D341Med (cell line): ENCODE measurements at regions not wholly inside any gene's neighbourhood (a gene's known extent, or its start where the extent isn't known, plus 50 kb on each side); places are given as distances from the start of the nearest gene placed in this dataset.

Experiments
- DNase-seq: peaks from one replicate; pipeline ENCODE4 v3.0.0; 2012; ENCODE audit warnings: low spot score

DNA sequence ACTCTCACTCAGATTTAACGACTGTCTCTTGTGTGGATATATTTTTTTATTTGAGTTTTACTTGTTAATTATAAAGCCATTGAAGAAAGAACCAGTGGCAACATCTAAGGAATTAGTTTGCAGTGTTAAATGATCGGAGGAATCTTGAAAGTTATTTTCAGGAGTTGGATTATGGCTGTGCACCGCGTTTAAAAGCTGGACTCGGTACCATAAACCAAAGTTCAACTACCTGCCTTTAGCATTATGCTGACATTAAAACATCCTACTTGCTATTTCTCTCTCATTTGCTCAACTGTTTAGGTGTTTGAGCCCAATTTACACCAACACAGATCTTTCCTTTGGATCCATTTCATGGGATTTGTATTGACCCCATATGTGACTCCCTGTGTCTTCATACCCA lies 289.4 kb upstream of the SASH1 start:
- DNase-seq: no peak

DNA sequence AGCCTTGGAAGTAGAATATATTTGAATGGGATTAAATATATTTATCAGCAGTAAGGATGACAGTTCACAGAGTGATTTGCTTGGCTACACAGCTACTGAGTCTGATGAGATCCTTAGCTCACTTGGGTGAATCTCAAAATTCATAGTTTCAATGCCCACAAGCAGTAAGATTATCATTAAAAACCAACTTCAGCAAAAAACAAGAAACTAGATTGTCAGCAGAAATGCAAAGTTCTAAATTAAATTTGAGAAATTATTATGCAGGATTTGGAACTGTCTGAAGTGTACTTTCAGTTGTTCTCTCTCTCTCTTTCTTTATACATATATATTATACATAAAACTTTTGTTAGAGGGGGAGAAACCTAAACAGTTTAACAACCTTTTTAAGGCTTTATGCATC lies 288.8 kb upstream of the SASH1 start:
- DNase-seq: no peak

DNA sequence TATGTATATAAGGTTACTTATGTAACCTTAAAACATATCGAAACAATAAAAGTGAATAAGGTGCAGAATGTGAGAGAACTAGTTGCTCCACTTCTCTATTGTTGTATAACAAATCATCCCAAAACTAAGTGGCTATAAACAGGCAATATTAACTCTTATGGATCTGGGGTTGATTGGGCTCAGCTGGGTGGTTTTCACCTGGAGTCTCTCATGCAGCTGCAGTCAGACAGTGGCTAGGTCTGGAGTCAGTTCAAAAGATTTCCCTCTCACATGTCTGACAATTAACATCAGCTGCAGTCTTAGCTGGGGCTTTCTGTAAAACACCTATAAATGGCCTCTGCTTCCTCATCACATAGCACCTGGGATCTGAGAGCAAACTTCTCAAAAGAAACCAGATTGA lies 288.4 kb upstream of the SASH1 start:
- no peak for DNase-seq

DNA sequence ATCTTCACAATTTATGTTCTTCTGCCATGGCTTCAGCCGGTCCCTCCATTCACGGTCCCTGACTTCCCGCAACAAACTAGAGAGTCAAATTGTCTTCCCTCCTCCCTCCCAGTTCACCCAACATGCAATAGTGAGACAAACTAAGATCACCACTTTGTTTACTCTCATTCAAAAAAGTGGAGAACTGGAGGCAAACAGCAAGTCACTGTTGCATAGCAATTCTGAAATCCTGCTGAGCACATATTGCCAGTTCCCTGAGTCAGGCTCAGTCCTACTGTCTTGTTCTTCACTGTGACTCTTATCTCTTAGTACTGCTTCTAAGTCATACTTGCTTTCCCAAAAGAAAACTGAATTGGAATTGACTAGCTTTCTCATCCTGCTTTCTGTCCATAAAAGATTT lies 287.2 kb upstream of the SASH1 start:
- no peak for DNase-seq

DNA sequence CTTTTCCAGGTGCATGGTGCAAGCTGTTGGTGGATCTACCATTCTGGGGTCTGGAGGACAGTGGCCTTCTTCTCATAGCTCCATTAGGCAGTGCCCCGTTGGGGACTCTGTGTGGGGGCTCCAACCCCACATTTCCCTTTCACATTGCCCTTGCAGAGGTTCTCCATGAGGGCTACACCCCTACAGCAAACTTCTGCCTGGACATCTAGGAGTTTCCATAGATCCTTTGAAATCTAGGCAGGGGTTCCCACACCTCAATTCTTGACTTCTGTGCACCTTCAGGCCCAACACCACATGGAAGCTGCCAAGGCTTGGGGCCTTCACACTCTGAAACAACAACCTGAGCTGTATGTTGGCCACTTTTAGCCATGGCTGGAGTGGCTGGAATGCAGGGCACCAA lies 282.8 kb upstream of the SASH1 start:
- no peak for DNase-seq

DNA sequence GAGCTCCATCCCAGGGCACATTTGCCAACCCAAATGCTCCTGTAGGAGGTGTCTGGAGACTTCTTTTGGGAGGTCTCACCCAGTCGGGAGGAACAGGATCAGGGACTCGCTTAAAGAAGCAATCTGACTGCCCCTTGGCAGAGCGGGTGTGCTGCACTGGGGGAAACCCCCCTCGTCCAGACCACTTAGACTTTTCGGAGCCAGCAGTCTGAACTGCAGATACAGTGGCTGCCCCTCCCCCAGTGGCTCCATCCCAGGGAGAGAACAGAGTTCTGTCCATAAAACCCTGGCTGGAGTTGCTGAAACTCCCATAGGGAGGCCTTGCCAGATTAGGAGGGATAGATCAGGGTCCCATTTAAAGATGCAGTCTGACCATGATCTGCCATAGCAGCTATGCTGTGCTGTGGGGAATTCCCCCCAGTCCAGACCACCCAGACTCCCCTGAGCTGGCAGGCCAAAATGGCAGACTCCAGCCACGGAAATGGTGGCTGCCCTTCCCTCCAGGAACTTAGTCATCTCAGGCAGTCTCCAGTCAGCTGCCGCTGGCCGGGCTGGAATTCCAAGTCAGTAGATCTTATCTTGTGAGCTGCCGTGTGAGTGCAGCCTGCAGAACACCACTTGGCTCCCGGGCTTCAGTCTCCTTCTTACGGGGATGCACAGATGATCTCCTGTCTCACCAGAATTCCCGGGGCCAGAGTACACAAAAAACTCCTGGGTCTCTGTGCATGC lies 278.1 kb upstream of the SASH1 start:
- DNase-seq: no peak

DNA sequence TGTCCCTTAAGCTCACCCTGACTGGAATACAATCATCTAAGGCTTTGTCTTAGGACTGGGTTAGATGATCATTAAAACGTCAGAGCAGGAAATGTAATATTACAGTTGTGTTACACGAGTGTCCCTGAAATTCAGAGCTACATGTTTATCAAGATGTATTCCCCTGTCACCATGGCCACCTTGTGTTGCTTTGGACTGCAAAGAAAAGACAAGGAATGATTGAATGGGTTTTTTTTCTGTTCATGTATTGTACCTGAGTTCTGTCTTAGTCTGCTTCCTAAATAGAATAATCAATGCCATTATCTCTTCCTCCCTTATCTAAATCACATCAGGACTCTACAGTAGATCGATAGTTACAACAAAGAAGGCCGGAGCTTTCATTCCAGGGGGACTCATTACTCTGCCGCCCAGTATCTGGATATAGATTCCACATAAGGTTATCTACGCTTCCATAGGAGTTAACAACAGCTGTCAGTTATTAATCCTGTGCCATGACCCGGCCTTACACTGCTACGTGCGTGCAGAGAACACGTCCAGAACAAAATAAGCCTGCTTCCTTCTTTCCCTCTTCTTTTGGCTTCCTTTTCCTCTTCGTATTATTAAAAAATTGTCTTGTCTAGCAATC lies 274.1 kb upstream of the SASH1 start:
- no peak for DNase-seq

DNA sequence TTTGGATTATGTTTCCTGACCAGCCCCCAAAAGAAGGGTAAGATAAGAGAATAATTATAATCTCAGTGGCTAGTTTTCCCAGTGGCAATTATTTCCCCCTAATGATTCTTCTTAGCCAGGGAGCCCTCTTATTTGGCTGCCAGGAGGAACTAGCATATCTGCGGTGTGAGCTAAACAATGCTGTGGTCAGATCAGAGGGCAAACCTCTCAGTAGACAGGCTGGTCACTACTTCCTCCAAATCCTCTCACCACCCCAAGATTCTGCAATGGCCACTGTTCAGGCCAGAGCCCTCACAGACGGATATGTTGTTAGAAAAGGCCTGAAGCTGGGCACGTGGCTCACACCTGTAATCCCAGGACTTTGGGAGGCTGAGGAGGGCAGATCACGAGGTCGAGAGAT lies 273.4 kb upstream of the SASH1 start:
- DNase-seq: no peak

DNA sequence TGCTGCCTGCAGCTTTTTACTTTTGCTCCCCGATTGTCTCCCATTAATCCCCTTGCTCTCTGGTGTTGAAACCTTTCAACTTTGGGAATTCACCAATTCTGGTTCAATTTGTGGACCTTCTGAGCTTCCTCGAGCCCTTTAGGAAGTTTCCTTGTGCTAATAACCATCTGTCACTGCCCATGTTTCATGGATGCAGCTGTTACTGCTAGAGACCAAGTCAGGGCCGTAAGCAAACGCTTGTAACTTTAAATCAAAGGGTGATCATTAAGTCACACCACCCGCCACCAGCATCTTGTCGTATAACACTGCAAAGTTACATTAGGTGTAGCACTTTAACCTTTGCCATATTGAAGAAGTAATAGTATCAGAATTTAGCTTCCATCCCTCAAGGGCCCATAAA lies 268.3 kb upstream of the SASH1 start:
- DNase-seq: no peak

DNA sequence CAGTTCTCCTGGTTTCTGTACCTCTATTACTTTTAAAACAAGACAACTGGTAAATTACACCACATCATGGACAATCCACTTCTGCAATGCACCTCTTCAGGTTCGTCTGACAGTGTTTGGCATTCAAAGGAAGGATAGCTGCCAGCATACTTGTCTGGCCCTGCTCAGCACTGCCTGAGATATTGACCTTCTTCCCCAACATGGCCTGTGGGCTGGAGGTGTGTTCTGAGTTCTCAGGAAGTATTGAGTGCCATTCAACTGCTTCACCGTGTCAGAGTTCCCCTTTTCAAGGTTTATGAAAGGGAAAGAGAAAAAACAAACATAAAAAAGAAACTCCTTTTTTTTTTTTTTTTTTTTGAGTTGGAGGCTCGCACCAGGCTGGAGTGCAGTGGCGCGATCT lies 267.9 kb upstream of the SASH1 start:
- DNase-seq: no peak

DNA sequence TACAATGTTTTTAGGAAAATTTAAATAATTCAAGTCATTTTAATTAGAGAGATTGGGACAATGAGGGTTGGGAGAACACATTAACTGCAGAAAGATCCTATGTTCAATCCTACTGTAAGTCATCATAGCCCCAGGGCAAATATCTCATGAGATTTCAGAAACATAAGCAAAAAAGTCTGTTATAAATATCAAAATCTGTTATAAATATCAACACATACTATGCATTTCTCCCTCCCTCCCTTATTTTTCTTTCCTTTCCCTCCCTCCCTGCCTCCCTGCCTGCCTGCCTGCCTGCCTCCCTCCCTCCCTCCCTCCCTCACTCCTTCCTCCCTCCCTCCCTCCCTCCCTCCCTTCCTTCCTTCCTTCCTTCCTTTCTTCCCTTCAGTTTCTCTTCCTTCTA lies 267.3 kb upstream of the SASH1 start:
- no peak for DNase-seq

DNA sequence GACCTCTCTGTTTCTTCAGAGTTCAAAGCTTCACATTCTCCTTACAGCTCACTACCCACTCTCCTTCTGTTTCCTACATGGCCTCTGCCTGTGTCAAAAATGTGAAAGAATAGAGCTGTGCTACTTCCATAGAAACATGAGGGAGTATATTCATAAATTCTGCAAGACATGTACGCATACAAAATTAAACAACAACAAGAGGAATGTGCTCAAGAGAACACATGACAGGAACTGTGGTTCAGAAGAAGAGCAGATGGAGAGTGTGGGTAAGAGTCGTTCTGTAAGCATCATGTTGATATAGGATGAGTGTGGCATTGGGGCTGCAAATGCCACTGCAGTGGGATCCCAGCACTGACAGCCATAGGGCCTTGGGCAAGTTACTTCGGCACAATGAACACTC lies 266.6 kb upstream of the SASH1 start:
- DNase-seq: no peak

DNA sequence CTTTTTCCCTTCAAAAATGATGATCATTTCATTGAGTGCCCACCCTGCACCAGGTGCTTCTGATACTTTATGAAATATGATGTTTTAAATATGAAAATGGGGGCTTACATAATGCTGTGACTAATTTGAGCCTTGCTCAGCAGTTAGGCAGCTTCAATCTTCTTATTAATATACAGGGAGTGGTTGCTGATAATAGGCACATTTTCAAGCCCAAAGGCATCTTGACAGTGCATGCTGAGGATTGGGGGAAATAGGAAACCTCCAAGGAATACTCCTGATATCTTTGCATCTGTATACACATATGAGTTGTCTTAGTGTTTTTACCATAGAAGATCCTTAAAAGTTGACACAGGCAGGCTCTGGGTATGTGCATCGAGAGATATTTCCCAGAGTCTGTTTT lies 262.3 kb upstream of the SASH1 start:
- no peak for DNase-seq

DNA sequence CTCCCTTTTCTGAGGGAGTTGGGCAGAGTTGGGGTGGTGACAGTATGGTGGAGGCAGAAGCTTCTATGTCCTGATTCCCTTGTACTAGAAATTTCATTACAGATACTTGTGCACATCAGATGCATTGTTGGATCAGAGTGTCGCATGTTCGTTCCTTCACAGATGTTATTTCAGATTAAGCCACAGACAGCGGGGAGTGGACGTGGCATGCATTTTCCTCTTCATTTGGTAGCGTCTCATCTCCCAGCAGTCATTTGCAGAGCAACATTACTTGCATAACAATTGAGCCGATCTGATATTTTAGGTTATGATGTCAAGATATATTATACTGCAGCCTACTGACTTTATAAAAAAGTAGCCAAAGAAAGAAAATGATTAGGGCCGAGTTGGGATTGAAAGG lies 261.6 kb upstream of the SASH1 start:
- DNase-seq: no peak

DNA sequence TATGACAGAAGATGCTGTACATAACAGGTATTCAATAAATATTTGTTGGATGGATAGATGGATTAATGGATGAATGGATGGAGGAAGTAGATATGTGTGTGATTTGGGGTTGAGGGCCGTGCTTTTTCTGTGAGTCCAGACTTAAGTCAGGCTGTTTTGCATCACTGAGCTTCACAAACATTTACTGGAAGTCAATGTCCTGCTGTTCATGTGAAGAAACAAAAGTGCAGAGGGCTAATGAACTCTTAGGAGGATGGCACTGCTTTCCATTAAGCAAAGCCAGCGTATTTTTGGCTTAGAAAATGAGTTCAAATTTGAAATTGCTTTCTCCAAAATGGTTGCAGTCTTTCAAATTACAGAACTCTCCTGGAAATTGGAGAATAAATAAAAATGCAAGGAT lies 260.6 kb upstream of the SASH1 start:
- DNase-seq: no peak

DNA sequence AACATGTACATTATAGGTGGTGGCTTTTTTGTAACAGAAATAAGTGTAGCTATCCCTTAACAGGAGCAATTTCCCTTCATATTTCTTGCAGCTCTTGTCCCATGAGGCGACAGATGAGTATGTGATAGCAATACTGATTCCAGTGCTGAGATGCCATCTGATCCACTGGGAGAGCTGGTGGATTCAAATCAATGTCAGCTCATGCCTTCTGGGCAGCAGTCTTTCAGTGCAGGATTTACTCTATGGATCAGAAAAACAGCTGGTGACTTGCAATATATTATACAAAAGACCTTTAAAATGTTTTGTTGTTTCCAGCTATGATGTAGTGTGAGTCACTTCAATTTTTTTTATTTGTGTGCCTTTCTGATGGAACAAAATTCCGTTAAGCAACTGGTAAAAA lies 259.9 kb upstream of the SASH1 start:
- DNase-seq: no peak

DNA sequence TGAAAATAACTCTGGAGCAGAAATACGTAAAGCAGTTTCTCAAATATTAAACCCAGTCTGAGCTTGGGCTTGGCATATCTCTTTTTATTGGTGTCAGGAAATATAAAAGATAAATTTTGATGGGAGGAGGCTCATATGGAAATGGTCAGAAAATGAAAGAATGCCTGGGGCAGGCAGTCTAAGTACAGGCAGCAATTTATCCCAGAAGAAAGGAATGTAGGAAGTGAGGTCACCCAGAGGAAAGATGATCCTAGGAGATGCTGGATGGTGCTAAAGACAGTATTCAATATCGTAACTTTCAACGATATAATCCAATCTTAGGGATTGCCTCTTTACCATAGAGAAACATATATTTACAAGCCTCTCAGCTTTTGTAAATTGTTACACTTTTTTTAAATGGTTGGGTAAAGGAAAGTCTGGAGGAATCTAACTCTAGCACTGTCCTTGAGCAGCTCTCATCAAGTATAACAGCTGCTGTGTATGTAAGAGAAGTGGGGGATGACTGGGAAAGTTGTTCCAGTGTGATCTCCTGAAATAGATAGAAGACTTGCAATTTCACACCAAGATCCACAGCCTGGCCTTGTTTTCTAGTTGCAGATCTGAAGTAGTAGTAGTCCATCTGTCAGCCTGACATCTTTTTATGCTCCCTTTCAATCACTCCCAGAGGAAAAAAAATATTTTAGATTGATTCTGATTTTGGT lies 256.9 kb upstream of the SASH1 start:
- no peak for DNase-seq

DNA sequence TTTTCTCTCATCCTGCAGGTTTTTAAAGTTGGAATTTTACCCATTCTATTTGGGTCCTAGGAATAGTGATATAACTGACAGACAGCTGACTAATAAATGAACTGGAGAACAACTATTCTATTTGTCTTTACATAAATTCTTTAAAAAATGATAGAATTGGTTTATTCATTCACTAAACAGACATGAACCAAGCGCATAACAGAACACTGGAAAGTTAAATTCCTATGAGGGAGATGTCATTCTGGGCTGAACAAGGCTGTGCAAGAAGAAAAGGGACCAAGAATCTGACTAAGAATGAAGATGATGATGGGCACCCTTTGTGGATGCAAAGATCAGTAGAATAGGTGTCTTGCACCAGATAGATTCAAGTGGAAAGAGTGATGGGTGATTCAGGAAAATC lies 256.3 kb upstream of the SASH1 start:
- no peak for DNase-seq

DNA sequence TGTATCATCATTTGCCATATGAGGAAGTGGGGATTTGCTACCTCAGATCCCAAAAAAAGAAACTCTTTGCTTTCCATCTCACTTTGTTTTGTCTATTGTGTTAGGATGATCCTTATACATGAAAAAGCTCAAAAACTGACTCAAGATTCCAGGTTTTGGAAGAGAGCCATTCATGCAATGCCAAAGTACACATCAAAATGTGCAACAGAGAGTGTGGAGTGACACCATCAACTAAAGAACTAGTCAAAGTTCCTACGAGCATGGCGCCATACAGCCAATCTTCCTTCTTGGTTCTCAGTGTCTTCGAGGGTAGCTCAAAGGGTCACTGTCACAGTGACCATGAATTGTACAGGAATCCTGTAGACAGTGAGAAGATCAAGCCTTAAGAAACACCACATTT lies 255.8 kb upstream of the SASH1 start:
- DNase-seq: no peak

DNA sequence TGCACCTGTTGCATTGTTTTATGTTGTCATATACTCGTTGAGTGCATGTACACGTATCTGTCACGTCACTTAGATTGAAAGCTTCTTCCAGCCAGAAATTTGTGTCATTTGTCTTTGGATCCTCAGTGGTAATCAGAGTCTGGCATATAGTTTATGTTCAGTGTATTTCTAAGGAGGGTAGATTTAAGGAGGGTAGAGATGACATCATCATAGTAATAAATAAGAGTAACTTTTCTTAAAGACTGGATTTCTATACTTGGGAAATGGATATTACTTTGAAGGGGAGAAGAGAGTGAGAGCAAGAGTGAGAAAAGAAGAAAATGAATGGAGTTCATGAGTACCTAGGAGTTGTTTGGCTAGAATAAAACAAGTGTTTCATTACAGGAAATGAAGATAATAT lies 255.0 kb upstream of the SASH1 start:
- DNase-seq: no peak

DNA sequence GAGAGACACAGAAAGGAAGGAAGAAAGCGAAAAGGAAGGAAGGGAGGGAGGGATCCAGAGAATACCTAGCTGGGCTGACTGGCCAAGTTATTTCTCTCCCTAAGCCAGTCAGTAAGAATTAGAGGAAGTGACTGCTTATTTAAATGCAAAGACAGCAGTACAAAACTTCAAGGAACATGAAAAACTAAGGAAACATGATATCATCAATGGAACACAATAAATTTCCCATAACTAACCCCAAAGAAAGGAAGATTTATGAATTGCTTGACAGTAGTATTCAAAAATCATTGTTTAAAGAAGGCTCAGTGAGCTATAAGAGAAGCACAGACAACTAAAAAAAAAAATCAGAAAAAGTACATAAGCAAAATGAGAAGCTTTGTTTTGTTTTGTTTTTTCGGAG lies 252.3 kb upstream of the SASH1 start:
- DNase-seq: no peak

DNA sequence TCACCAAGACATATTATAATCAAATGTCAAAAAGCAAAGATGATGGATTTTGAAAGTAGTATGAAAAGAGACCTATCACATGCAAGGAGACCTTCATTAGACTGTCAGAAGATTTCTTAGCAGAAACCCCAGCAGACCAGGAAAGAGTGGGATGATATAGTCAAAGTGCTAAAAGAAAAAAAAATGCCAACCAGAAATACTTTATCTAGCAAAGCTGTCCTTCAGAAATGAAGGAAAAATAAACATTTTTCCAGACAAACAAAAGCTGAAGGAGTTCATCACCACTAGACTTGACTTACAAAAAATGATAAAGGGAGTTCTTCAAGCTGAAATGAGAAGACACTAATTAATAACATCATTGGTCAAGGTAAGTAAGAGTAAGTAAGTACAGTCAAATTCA lies 251.2 kb upstream of the SASH1 start:
- no peak for DNase-seq

DNA sequence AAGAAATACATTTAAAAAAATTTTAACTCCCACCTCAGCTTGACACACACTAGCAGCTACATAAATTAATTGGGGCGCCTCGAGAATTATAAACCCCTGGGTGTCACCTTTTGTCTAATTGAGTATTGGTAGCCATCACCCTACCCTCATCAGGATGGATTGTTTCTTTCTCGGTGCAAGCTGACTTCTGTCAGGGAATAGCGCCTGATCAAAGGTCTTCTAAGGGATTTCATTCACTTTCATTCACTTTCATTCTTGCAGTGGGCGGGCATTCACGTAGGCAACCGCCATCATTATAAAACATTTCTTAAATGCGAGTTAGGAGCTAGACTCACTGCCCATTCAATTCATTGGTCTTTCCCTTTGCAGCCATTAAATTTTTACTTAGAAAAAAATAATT lies 239.2 kb upstream of the SASH1 start:
- DNase-seq: no peak

DNA sequence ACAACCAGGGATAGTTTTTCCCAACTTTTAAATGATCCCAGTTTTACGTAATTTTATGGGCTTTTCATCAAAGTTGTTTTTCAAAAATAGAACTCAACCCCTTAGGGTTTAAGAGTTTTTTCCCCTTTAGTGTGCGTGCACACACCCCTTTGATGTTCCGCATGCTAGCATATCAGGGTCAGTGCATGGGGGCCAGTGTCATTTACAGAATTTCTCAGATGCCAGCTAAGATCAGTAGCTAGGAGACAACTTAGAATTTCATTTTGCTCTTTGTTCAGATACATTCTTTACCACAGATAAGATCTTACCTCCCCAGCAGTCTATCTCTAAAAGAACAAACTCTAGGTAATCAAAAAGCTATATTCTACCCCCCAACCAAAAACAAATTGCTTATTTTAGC lies 238.5 kb upstream of the SASH1 start:
- no peak for DNase-seq
